ENCODE measurements at regions not wholly inside any gene's neighbourhood (a gene's known extent, or its start where the extent isn't known, plus 50 kb on each side); places are given as distances from the start of the nearest gene placed in this dataset.

- no peaks in the 10 kb centered on the region for H3K27me3 ChIP-seq (ENCODE audit: insufficient read depth, low read length)
- H3K9me3 ChIP-seq (ENCODE audit: low read length), result no peaks in the 10 kb centered on the region
- no peaks in the 10 kb centered on the region for H3K9me2 ChIP-seq (ENCODE audit: low read depth, low read length)
- no peaks in the 10 kb centered on the region for H4K20me1 ChIP-seq (ENCODE audit: insufficient read depth, low read length)
- H3K9ac ChIP-seq (ENCODE audit: low read length), result no peak overlapping the region
- no peaks in the 10 kb centered on the region for H3K4me1 ChIP-seq (ENCODE audit: insufficient read depth, low read length, severe bottlenecking)
- H3K79me2 ChIP-seq (ENCODE audit: insufficient read depth, low read length), result no peaks in the 10 kb centered on the region
- no peak overlapping the region for H3K4me2 ChIP-seq (ENCODE audit: low read length)
- no peak overlapping the region for H2AFZ ChIP-seq (ENCODE audit: low read length)
- no peak for TF ChIP-seq CTCF (IDR thresholded peaks at IDR 0.05; ENCODE audit: low read length)
- TF ChIP-seq EZH2 (IDR thresholded peaks at IDR 0.05; ENCODE audit: borderline replicate concordance, low read length), result no peak
- H3F3A ChIP-seq (ENCODE audit: insufficient read depth, low read length), result no peaks in the 10 kb centered on the region
- H3K36me3 ChIP-seq (ENCODE audit: insufficient read depth, low read length), result no peaks in the 10 kb centered on the region
- no peak overlapping the region for H3K27ac ChIP-seq (ENCODE audit: low read depth, low read length, poor library complexity, severe bottlenecking)
- H3K4me3 ChIP-seq (ENCODE audit: low read depth, low read length, poor library complexity, severe bottlenecking), result no peak overlapping the region
These were observed 63.5 kb upstream of the CTLA4 start for GRCh38 chr2:203804070-203804469.

- Histone ChIP-seq H3K9me2 (ENCODE audit: low read depth, low read length) (no peaks in the 10 kb centered on the region), H3F3A (ENCODE audit: insufficient read depth, low read length) (no peaks in the 10 kb centered on the region), H3K27me3 (ENCODE audit: insufficient read depth, low read length) (no peaks in the 10 kb centered on the region), H2AFZ (ENCODE audit: low read length) (no peak overlapping the region), H3K79me2 (ENCODE audit: insufficient read depth, low read length) (no peaks in the 10 kb centered on the region), H4K20me1 (ENCODE audit: insufficient read depth, low read length) (no peaks in the 10 kb centered on the region), H3K4me1 (ENCODE audit: insufficient read depth, low read length, severe bottlenecking) (no peaks in the 10 kb centered on the region), H3K27ac (ENCODE audit: low read depth, low read length, poor library complexity, severe bottlenecking) (no peak overlapping the region), H3K4me2 (ENCODE audit: low read length) (no peak overlapping the region), H3K9me3 (ENCODE audit: low read length) (no peaks in the 10 kb centered on the region), H3K4me3 (ENCODE audit: low read depth, low read length, poor library complexity, severe bottlenecking) (no peak overlapping the region), H3K36me3 (ENCODE audit: insufficient read depth, low read length) (no peaks in the 10 kb centered on the region), H3K9ac (ENCODE audit: low read length) (no peak overlapping the region)
- TF ChIP-seq EZH2 (IDR thresholded peaks at IDR 0.05; ENCODE audit: borderline replicate concordance, low read length), result no peak
- TF ChIP-seq CTCF (IDR thresholded peaks at IDR 0.05; ENCODE audit: low read length), result no peak
These were observed 62.6 kb upstream of the CTLA4 start for GRCh38 chr2:203804764-203805485.

- no peak overlapping the region for H3K4me3 ChIP-seq (ENCODE audit: low read depth, low read length, poor library complexity, severe bottlenecking)
- no peak overlapping the region for H3K4me2 ChIP-seq (ENCODE audit: low read length)
- H3K9me3 ChIP-seq (ENCODE audit: low read length), result no peaks in the 10 kb centered on the region
- H3K36me3 ChIP-seq (ENCODE audit: insufficient read depth, low read length), result no peaks in the 10 kb centered on the region
- no peak overlapping the region for H3K9ac ChIP-seq (ENCODE audit: low read length)
- H3K79me2 ChIP-seq (ENCODE audit: insufficient read depth, low read length), result no peaks in the 10 kb centered on the region
- no peak overlapping the region for H2AFZ ChIP-seq (ENCODE audit: low read length)
- H3K4me1 ChIP-seq (ENCODE audit: insufficient read depth, low read length, severe bottlenecking), result no peaks in the 10 kb centered on the region
- H3K27me3 ChIP-seq (ENCODE audit: insufficient read depth, low read length), result no peaks in the 10 kb centered on the region
- no peak overlapping the region for H3K27ac ChIP-seq (ENCODE audit: low read depth, low read length, poor library complexity, severe bottlenecking)
- TF ChIP-seq EZH2 (IDR thresholded peaks at IDR 0.05; ENCODE audit: borderline replicate concordance, low read length) (no peak), CTCF (IDR thresholded peaks at IDR 0.05; ENCODE audit: low read length) (no peak)
- H3F3A ChIP-seq (ENCODE audit: insufficient read depth, low read length), result no peaks in the 10 kb centered on the region
- H3K9me2 ChIP-seq (ENCODE audit: low read depth, low read length), result no peaks in the 10 kb centered on the region
- no peaks in the 10 kb centered on the region for H4K20me1 ChIP-seq (ENCODE audit: insufficient read depth, low read length)
These were observed 62.1 kb upstream of the CTLA4 start for GRCh38 chr2:203805486-203805838.

Data from OCI-LY1 (cell line).